Progenitor cell of endocrine pancreas (in vitro differentiated cells): ENCODE measurements at regions not wholly inside any gene's neighbourhood (a gene's known extent, or its start where the extent isn't known, plus 50 kb on each side); places are given as distances from the start of the nearest gene placed in this dataset.

Source experiments
- DNase-seq: peaks from one replicate; pipeline ENCODE4 v3.0.0; 2021; ENCODE audit warnings: low spot score; ENCODE audit not compliant: unreplicated experiment
- H3K27ac Mint-ChIP-seq: 2 replicates; pipeline ENCODE4 v1.8.0; 2021; ENCODE audit warnings: mild to moderate bottlenecking, moderate library complexity, mixed read lengths
- H3K27me3 Mint-ChIP-seq: 2 replicates; pipeline ENCODE4 v1.8.0; 2021; ENCODE audit warnings: mixed read lengths
- H3K36me3 Mint-ChIP-seq: 2 replicates; pipeline ENCODE4 v1.8.0; 2022; ENCODE audit warnings: mixed read lengths; ENCODE audit not compliant: insufficient read depth
- H3K4me1 Mint-ChIP-seq: 2 replicates; pipeline ENCODE4 v1.8.0; 2021; ENCODE audit warnings: low read depth, mixed read lengths
- H3K4me3 Mint-ChIP-seq: 2 replicates; pipeline ENCODE4 v1.8.0; 2021; ENCODE audit warnings: low read depth, mild to moderate bottlenecking, moderate library complexity, mixed read lengths
- H3K9me3 Mint-ChIP-seq: 2 replicates; pipeline ENCODE4 v1.8.0; 2021; ENCODE audit warnings: low read depth, mixed read lengths
- CTCF ChIP-seq: fragments of 200-600 bp; sonication (generic); IDR thresholded peaks from one replicate; pipeline ENCODE4 v1.5.0; 2021; ENCODE audit warnings: antibody characterized with exemption, mild to moderate bottlenecking; ENCODE audit not compliant: unreplicated experiment

GRCh38 chr10:107545717-107546116, 381.2 kb upstream of the SORCS1 start:
- Mint-ChIP-seq H3K4me1 (no peaks in the 10 kb centered on the region), H3K4me3 (no peak overlapping the region), H3K9me3 (peaks cover 9% of the 10 kb centered on the region), H3K36me3 (no peaks in the 10 kb centered on the region), H3K27me3 (no peaks in the 10 kb centered on the region), H3K27ac (no peak overlapping the region)
- no peak for DNase-seq
- no peak for TF ChIP-seq CTCF

- Mint-ChIP-seq H3K36me3 (no peaks in the 10 kb centered on the region), H3K9me3 (peaks cover under 1% of the 10 kb centered on the region), H3K27ac (no peak overlapping the region), H3K27me3 (no peaks in the 10 kb centered on the region), H3K4me3 (no peak overlapping the region), H3K4me1 (no peaks in the 10 kb centered on the region)
- TF ChIP-seq CTCF = no peak
- DNase-seq = no peak
Measured at GRCh38 chr10:107544706-107545520, 380.4 kb upstream of the SORCS1 start.

- Mint-ChIP-seq H3K4me3 (no peak overlapping the region), H3K4me1 (no peaks in the 10 kb centered on the region), H3K27me3 (no peaks in the 10 kb centered on the region), H3K9me3 (no peaks in the 10 kb centered on the region), H3K27ac (no peak overlapping the region), H3K36me3 (no peaks in the 10 kb centered on the region)
- no peak for DNase-seq
- no peak for TF ChIP-seq CTCF
Measured at GRCh38 chr10:107542607-107543006, 378.1 kb upstream of the SORCS1 start.

- no peak for TF ChIP-seq CTCF
- Mint-ChIP-seq H3K4me1 (no peaks in the 10 kb centered on the region), H3K36me3 (no peaks in the 10 kb centered on the region), H3K27ac (no peak overlapping the region), H3K27me3 (no peaks in the 10 kb centered on the region), H3K9me3 (no peaks in the 10 kb centered on the region), H3K4me3 (no peak overlapping the region)
- DNase-seq = no peak
Measured at GRCh38 chr10:107542016-107542415, 377.5 kb upstream of the SORCS1 start.

- DNase-seq = no peak
- H3K4me1 Mint-ChIP-seq = no peaks in the 10 kb centered on the region
- H3K27me3 Mint-ChIP-seq = no peaks in the 10 kb centered on the region
- no peaks in the 10 kb centered on the region for H3K36me3 Mint-ChIP-seq
- H3K4me3 Mint-ChIP-seq = no peak overlapping the region
- no peaks in the 10 kb centered on the region for H3K9me3 Mint-ChIP-seq
- H3K27ac Mint-ChIP-seq = no peak overlapping the region
- TF ChIP-seq CTCF = no peak
Measured at GRCh38 chr10:107540981-107541380, 376.5 kb upstream of the SORCS1 start.
